ENCODE measurements at regions not wholly inside any gene's neighbourhood (a gene's known extent, or its start where the extent isn't known, plus 50 kb on each side); places are given as distances from the start of the nearest gene placed in this dataset.

GRCh38 chr18:70627182-70627802 is 338.4 kb downstream of the SOCS6 start:
- DNase-seq (ENCODE audit: low read depth, low spot score) (no peak), ATAC-seq (no peak)
- H2AFZ ChIP-seq (ENCODE audit: low read depth, low read length, poor library complexity, severe bottlenecking): no peak overlapping the region
- no peak overlapping the region for H3K9ac ChIP-seq (ENCODE audit: low read length)
- H3K4me1 ChIP-seq (ENCODE audit: control insufficient read depth in 1 of 2, insufficient read depth in 2 of 2, low read length in 2 of 2): no peaks in the 10 kb centered on the region
- ChIA-PET POLR2A (no interaction called here), RAD21 (ENCODE audit: low non-redundant PET in 1 of 2, low total read pairs in 2 of 2, uncharacterized antibody in 2 of 2, unreplicated experiment in 2 of 2) (no interaction called here), CTCF (no interaction called here)
- no peaks in the 10 kb centered on the region for H3K9me2 ChIP-seq (ENCODE audit: insufficient read depth)
- H3K79me2 ChIP-seq (ENCODE audit: insufficient read depth, low read length): no peaks in the 10 kb centered on the region
- no peak for TF ChIP-seq TCF7L2 (IDR thresholded peaks at IDR 0.05; ENCODE audit: borderline replicate concordance, extremely low read depth, insufficient read depth, insufficient read length)
- no peak for TF ChIP-seq JUND (IDR thresholded peaks at IDR 0.05)
- H4K20me1 ChIP-seq (ENCODE audit: insufficient read depth): no peaks in the 10 kb centered on the region
- intact Hi-C loops (cut with micrococcal nuclease): no loop called here
- no peak overlapping the region for H3K4me2 ChIP-seq (ENCODE audit: low read length)
- H3K36me3 ChIP-seq (ENCODE audit: control insufficient read depth in 1 of 2, insufficient read depth in 2 of 2, low read length in 2 of 2): no peaks in the 10 kb centered on the region
- no TSS peak for BruUV-seq (replicated peaks)
- H3K27ac ChIP-seq (ENCODE audit: low read depth, low read length): no peak overlapping the region
- H3K4me3 ChIP-seq (replicated peaks in 1 of 2; ENCODE audit: low read depth in 1 of 2, low read length in 2 of 2): no peak overlapping the region
- H3K27me3 ChIP-seq (ENCODE audit: insufficient read depth, low read length): no peaks in the 10 kb centered on the region
- H3K9me3 ChIP-seq (ENCODE audit: control insufficient read depth in 1 of 2, insufficient read depth in 1 of 2, low read depth in 1 of 2, low read length in 2 of 2): no peaks in the 10 kb centered on the region

GRCh38 chr18:70622622-70623419 is 334.0 kb downstream of the SOCS6 start:
- no peak overlapping the region for H3K9ac ChIP-seq (ENCODE audit: low read length)
- no peak for ATAC-seq
- no peaks in the 10 kb centered on the region for H3K4me1 ChIP-seq (ENCODE audit: control insufficient read depth in 1 of 2, insufficient read depth in 2 of 2, low read length in 2 of 2)
- CTCF ChIA-PET: no interaction called here
- no peak overlapping the region for H3K4me3 ChIP-seq (replicated peaks in 1 of 2; ENCODE audit: low read depth in 1 of 2, low read length in 2 of 2)
- H3K9me3 ChIP-seq (ENCODE audit: control insufficient read depth in 1 of 2, insufficient read depth in 1 of 2, low read depth in 1 of 2, low read length in 2 of 2): no peaks in the 10 kb centered on the region
- RAD21 ChIA-PET (ENCODE audit: low non-redundant PET in 1 of 2, low total read pairs in 2 of 2, uncharacterized antibody in 2 of 2, unreplicated experiment in 2 of 2): no interaction called here
- POLR2A ChIA-PET: no interaction called here
- no peaks in the 10 kb centered on the region for H3K79me2 ChIP-seq (ENCODE audit: insufficient read depth, low read length)
- H3K36me3 ChIP-seq (ENCODE audit: control insufficient read depth in 1 of 2, insufficient read depth in 2 of 2, low read length in 2 of 2): no peaks in the 10 kb centered on the region
- no peaks in the 10 kb centered on the region for H4K20me1 ChIP-seq (ENCODE audit: insufficient read depth)
- no peak overlapping the region for H3K4me2 ChIP-seq (ENCODE audit: low read length)
- no peaks in the 10 kb centered on the region for H3K9me2 ChIP-seq (ENCODE audit: insufficient read depth)
- H3K27ac ChIP-seq (ENCODE audit: low read depth, low read length): no peak overlapping the region
- no peak for DNase-seq (ENCODE audit: low read depth, low spot score)
- BruUV-seq (replicated peaks): no TSS peak
- H2AFZ ChIP-seq (ENCODE audit: low read depth, low read length, poor library complexity, severe bottlenecking): no peak overlapping the region
- no peak for TF ChIP-seq POLR2A (IDR thresholded peaks at IDR 0.05; ENCODE audit: borderline replicate concordance, extremely low read depth, insufficient read depth, insufficient read length)
- no peaks in the 10 kb centered on the region for H3K27me3 ChIP-seq (ENCODE audit: insufficient read depth, low read length)
- intact Hi-C loops (cut with micrococcal nuclease): no loop called here

All from HCT116 (cell line).